CD4-positive, alpha-beta T cell (primary cell): ENCODE measurements at regions not wholly inside any gene's neighbourhood (a gene's known extent, or its start where the extent isn't known, plus 50 kb on each side); places are given as distances from the start of the nearest gene placed in this dataset.

Experiments
- ATAC-seq: fragments of 200-7000 bp; cut with Tn5 transposase; one replicate; pipeline ENCODE4 v1.10.0; 2022; ENCODE audit warnings: mild to moderate bottlenecking; ENCODE audit not compliant: poor library complexity
- CTCF ChIA-PET: fragments of 350-600 bp; sonication (Branson Sonifier 250); formaldehyde crosslinking; loops from one replicate; lab custom pipeline; 2021; ENCODE audit warnings: antibody characterized with exemption, inconsistent platforms; lab: Charles Lee
- POLR2A ChIA-PET: fragments of 350-600 bp; sonication (Branson Sonifier 250); formaldehyde crosslinking; loops from one replicate; lab custom pipeline; 2021; ENCODE audit warnings: antibody characterized with exemption, inconsistent platforms; lab: Charles Lee
- DNase-seq, 14 experiments: peaks; one replicate each; pipeline ENCODE4 v3.0.0-alpha.2; 2013 to 2020; ENCODE audit warnings: mixed read lengths in 2 of 14
- H3K27ac ChIP-seq, 2 donors: one replicate each; pipeline versions ENCODE4 v1.5.1 to v1.7.0; 2013; ENCODE audit warnings: low read length in 2 of 2, low read depth in 1 of 2, mild to moderate bottlenecking in 1 of 2
- H3K27me3 ChIP-seq, 2 experiments: 1 replicate in 1 of 2; 2 replicates in 1 of 2; pipeline versions ENCODE4 v1.6.1 to v1.7.0; 2013; ENCODE audit warnings: low read length in 2 of 2, control low read depth in 1 of 2, mild to moderate bottlenecking in 1 of 2, moderate library complexity in 1 of 2; ENCODE audit not compliant: insufficient read depth in 2 of 2, control insufficient read depth in 1 of 2
- H3K36me3 ChIP-seq: one replicate; pipeline ENCODE4 v1.6.1; 2013; ENCODE audit warnings: low read length, control low read depth; ENCODE audit not compliant: insufficient read depth
- H3K4me1 ChIP-seq: one replicate; pipeline ENCODE4 v1.6.1; 2013; ENCODE audit warnings: low read length, control low read depth; ENCODE audit not compliant: insufficient read depth
- H3K4me3 ChIP-seq: one replicate; pipeline ENCODE4 v1.5.1; 2013; ENCODE audit warnings: mild to moderate bottlenecking, low read length, moderate library complexity
- H3K9me3 ChIP-seq, 2 experiments: 1 replicate in 1 of 2; 2 replicates in 1 of 2; pipeline versions ENCODE4 v1.6.1 to v1.7.0; 2013; ENCODE audit warnings: low read length in 2 of 2, mild to moderate bottlenecking in 2 of 2, control low read depth in 1 of 2, moderate library complexity in 1 of 2; ENCODE audit not compliant: control insufficient read depth in 1 of 2, insufficient read depth in 1 of 2
- H3K27ac Mint-ChIP-seq: one replicate; pipeline ENCODE4 v1.8.0; 2020; ENCODE audit warnings: mixed read lengths
- H3K27me3 Mint-ChIP-seq: one replicate; pipeline ENCODE4 v1.8.0; 2021; ENCODE audit warnings: mixed read lengths
- H3K36me3 Mint-ChIP-seq: one replicate; pipeline ENCODE4 v1.8.0; 2021; ENCODE audit warnings: low read depth, mixed read lengths
- H3K4me1 Mint-ChIP-seq: one replicate; pipeline ENCODE4 v1.8.0; 2021; ENCODE audit warnings: low read depth, mixed read lengths
- H3K4me3 Mint-ChIP-seq: one replicate; pipeline ENCODE4 v1.8.0; 2020; ENCODE audit warnings: mild to moderate bottlenecking, mixed read lengths
- H3K9me3 Mint-ChIP-seq: one replicate; pipeline ENCODE4 v1.8.0; 2020; ENCODE audit warnings: mixed read lengths
- intact Hi-C, 2 experiments: fragments of 100-400 bp; cut with DNase I in 1 of 2; cut with micrococcal nuclease in 1 of 2; formaldehyde crosslinking; loops; one replicate each; pipeline versions ENCODE4 v1.15.1 to v1.9.0; 2023 to 2025; cut with DNase I, micrococcal nuclease
- TF ChIP-seq, protein P1 (sequence below): fragments of 200-600 bp; IDR thresholded peaks from one replicate; pipeline ENCODE4 v1.8.0; 2022; ENCODE audit warnings: antibody characterized with exemption, mild to moderate bottlenecking

DNA sequence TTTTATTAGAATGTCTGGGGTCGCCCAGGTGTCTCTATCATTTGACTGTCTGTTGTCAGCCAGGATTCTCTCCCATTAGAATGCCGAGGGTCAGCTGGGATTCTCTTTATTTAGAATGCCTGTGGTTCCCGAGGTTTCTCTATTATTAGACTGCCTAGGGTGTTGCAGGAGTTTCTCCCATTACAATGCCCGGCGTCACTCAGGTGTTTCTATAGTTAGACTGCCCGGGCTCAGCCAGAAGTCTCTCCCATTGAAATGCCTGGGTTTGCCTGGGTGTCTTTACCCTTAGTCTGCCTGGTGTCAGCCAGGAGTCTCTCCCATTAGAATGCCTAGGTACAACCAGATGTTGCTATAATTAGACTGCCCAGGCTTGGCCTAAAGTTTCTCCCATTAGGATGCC lies 2252.0 kb downstream of the TP53TG3F start:
- Histone ChIP-seq H3K9me3 (peaks cover 4 to 35% of the 10 kb centered on the region in 2 experiments), H3K27me3 (no peaks in the 10 kb centered on the region), H3K4me1 (no peaks in the 10 kb centered on the region), H3K4me3 (no peak overlapping the region), H3K36me3 (no peaks in the 10 kb centered on the region), H3K27ac (no peak overlapping the region)
- Mint-ChIP-seq H3K4me3 (no peak overlapping the region), H3K27me3 (no peaks in the 10 kb centered on the region), H3K36me3 (peaks cover 5% of the 10 kb centered on the region), H3K4me1 (no peaks in the 10 kb centered on the region), H3K27ac (no peak overlapping the region), H3K9me3 (peaks cover 15% of the 10 kb centered on the region)
- DNase-seq (no peak), ATAC-seq (no peak)
- POLR2A ChIA-PET = no interaction called here
- intact Hi-C loops = no loop called here
- CTCF ChIA-PET = no interaction called here
- TF ChIP-seq, protein P1, sequence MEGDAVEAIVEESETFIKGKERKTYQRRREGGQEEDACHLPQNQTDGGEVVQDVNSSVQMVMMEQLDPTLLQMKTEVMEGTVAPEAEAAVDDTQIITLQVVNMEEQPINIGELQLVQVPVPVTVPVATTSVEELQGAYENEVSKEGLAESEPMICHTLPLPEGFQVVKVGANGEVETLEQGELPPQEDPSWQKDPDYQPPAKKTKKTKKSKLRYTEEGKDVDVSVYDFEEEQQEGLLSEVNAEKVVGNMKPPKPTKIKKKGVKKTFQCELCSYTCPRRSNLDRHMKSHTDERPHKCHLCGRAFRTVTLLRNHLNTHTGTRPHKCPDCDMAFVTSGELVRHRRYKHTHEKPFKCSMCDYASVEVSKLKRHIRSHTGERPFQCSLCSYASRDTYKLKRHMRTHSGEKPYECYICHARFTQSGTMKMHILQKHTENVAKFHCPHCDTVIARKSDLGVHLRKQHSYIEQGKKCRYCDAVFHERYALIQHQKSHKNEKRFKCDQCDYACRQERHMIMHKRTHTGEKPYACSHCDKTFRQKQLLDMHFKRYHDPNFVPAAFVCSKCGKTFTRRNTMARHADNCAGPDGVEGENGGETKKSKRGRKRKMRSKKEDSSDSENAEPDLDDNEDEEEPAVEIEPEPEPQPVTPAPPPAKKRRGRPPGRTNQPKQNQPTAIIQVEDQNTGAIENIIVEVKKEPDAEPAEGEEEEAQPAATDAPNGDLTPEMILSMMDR = no peak

- H3K9me3 Mint-ChIP-seq = peaks cover 17% of the 10 kb centered on the region
- H3K27me3 ChIP-seq = no peaks in the 10 kb centered on the region
- peaks cover 5% of the 10 kb centered on the region for H3K36me3 Mint-ChIP-seq
- no peaks in the 10 kb centered on the region for H3K36me3 ChIP-seq
- TF ChIP-seq, protein P1 = no peak
- CTCF ChIA-PET = no interaction called here
- peaks cover 4 to 35% of the 10 kb centered on the region in 2 experiments for H3K9me3 ChIP-seq
- DNase-seq = no peak
- no peak overlapping the region for H3K4me3 ChIP-seq
- POLR2A ChIA-PET = no interaction called here
- no peaks in the 10 kb centered on the region for H3K27me3 Mint-ChIP-seq
- no peak overlapping the region for H3K4me3 Mint-ChIP-seq
- H3K4me1 Mint-ChIP-seq = no peaks in the 10 kb centered on the region
- H3K27ac Mint-ChIP-seq = no peak overlapping the region
- H3K4me1 ChIP-seq = no peaks in the 10 kb centered on the region
- intact Hi-C loops = no loop called here
- no peak overlapping the region for H3K27ac ChIP-seq
- ATAC-seq = no peak
Observed at GRCh38 chr16:35711958-35712357, 2252.5 kb downstream of the TP53TG3F start.

DNA sequence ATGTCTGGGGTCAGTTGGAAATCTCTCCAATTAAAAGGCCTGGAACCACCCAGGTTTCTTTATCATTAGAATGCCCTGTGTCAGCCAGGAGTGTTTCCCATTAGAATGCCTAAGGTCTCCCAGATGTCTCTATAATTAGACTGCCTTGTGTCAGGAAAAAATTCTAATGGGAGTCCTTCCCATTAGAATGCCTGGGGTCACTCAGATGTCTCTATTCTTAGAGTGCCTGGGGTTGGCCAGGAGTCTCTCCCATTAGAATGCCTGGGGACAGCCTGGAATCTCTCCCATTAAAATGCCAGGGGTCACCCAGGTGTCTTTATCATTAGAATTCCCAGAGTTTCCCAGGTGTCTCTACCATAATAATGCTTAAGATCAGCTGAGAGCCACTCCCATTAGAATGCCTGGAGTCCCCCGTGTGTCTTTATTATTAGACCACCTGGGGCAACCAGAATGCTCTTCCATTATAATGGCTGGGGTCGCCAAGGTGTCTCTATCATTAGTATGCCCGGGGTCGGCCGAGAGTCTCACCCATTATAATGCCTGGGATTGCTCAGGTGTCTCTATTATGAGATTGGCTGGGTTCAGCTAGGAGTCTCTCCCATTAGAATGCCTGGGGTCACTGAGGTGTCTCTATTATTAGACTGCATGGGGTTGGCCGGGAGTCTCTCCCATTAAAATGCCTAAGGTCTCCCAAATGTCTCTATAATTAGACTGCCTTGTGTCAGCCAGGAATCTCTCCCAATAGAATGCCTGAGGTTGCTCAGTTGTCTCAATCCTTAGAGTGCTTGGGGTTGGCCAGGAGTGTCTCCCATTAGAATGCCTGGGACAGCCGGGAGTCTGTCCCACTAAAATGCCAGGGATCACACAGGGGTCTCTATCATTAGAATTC lies 2254.6 kb downstream of the TP53TG3F start:
- Histone ChIP-seq H3K27me3 (no peaks in the 10 kb centered on the region), H3K27ac (no peak overlapping the region), H3K4me1 (no peaks in the 10 kb centered on the region), H3K9me3 (peaks cover 4 to 35% of the 10 kb centered on the region in 2 experiments), H3K4me3 (no peak overlapping the region), H3K36me3 (no peaks in the 10 kb centered on the region)
- Mint-ChIP-seq H3K4me3 (no peak overlapping the region), H3K36me3 (peaks cover 5% of the 10 kb centered on the region), H3K27me3 (no peaks in the 10 kb centered on the region), H3K27ac (no peak overlapping the region), H3K9me3 (peaks cover 17% of the 10 kb centered on the region), H3K4me1 (no peaks in the 10 kb centered on the region)
- DNase-seq (no peak), ATAC-seq (no peak)
- ChIA-PET CTCF (no interaction called here), POLR2A (no interaction called here)
- intact Hi-C loops = no loop called here
- TF ChIP-seq, protein P1 = no peak
